ENCODE measurements at regions not wholly inside any gene's neighbourhood (a gene's known extent, or its start where the extent isn't known, plus 50 kb on each side); places are given as distances from the start of the nearest gene placed in this dataset.

DNA sequence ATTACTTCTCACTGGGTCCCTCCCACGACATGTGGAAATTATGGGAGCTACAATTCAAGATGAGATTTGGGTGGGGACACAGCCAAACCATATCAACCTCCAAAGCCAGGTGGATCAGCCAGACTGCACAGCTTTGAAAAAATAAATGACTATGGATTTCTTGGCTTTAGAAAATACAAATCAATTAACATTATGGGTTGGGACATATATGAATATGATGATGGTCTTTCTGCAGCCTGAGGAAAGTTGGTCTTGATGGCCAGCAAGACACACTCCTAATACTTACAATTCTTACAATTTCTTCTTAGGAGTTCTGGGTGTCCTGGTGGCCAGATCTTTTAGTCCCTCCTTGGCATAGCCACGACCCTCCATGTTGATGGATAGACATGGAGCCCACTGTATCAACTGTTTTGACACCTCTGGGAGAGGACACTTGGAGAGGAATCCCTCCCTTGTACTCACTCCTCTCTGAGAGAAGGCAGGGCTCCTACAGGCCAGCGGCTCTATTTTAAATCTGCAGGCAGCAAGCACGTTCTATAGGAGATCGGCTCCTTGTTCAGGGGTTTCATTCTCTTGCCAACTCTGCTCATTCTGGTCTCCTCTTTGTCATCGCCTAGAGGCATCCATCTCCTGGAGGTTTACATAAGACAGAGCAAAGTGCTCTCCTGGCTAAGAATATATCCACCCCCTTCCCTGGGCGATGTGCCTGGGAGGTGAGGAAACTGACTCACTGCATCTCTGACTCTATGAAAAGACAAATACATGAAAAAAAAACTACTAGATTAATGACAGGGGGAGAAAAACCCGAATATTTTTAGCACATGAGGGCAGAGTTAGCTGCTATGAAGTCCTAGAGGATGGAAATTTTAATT lies 145.9 kb downstream of the CARTPT start:
- H3K36me3 ChIP-seq = no peaks in the 10 kb centered on the region
- no peak for ATAC-seq (ENCODE audit: insufficient number of reproducible peaks, low FRiP score, low read depth)
- H3K4me3 ChIP-seq = no peak overlapping the region
- peak overlapping the region; percentile 12 to 29 for H3K27ac ChIP-seq
- peak; percentile 50 for DNase-seq (ENCODE audit: low spot score)
- H3K27me3 ChIP-seq (replicated peaks; ENCODE audit: insufficient read depth) = no peaks in the 10 kb centered on the region
- TF ChIP-seq, protein P1, sequence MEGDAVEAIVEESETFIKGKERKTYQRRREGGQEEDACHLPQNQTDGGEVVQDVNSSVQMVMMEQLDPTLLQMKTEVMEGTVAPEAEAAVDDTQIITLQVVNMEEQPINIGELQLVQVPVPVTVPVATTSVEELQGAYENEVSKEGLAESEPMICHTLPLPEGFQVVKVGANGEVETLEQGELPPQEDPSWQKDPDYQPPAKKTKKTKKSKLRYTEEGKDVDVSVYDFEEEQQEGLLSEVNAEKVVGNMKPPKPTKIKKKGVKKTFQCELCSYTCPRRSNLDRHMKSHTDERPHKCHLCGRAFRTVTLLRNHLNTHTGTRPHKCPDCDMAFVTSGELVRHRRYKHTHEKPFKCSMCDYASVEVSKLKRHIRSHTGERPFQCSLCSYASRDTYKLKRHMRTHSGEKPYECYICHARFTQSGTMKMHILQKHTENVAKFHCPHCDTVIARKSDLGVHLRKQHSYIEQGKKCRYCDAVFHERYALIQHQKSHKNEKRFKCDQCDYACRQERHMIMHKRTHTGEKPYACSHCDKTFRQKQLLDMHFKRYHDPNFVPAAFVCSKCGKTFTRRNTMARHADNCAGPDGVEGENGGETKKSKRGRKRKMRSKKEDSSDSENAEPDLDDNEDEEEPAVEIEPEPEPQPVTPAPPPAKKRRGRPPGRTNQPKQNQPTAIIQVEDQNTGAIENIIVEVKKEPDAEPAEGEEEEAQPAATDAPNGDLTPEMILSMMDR (IDR thresholded peaks at IDR 0.05) = no peak
- peaks cover 13 to 17% of the 10 kb centered on the region in 2 donors for H3K4me1 ChIP-seq (ENCODE audit: control insufficient read depth in 1 of 2, low read depth in 2 of 2)
- no peaks in the 10 kb centered on the region for H3K9me3 ChIP-seq

DNA sequence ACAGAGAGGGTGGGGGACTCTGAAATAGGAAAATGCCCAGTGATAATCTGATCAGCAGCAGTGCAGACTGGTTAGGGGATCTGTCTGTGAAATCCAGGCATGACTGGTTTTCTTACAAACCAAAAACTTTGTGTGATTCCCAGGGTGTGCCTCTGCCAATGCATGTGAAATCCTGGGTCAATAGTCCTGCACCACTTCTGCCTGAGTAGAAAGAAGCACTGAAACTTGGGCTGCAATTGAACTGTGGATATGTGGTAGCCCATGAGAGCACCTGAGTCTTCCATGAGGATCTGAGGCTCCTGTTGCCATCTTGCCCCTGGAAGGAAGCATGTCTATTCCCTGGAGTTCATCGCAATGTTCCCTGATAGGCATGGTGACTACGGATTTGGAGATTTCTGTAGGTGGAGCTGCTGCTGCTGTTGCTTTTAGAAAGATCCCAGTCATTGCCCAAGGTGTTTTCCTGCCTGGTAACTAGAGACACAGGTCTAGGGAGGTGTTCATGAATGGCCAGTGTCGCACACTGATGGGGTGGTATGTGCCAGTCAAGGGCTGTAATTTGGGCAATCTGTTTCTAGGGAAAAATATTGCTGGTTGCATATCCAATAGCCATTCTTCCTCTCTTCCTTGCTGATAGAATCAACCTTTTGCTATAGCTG lies 146.7 kb downstream of the CARTPT start:
- H3K27ac ChIP-seq = peak overlapping the region in 1 of 2 donors; percentile 12
- peaks cover 13 to 17% of the 10 kb centered on the region in 2 donors for H3K4me1 ChIP-seq (ENCODE audit: control insufficient read depth in 1 of 2, low read depth in 2 of 2)
- DNase-seq (ENCODE audit: low spot score) (no peak), ATAC-seq (ENCODE audit: insufficient number of reproducible peaks, low FRiP score, low read depth) (no peak)
- H3K36me3 ChIP-seq = no peaks in the 10 kb centered on the region
- TF ChIP-seq, protein P1 (IDR thresholded peaks at IDR 0.05) = no peak
- no peaks in the 10 kb centered on the region for H3K27me3 ChIP-seq (replicated peaks; ENCODE audit: insufficient read depth)
- H3K9me3 ChIP-seq = no peaks in the 10 kb centered on the region
- H3K4me3 ChIP-seq = no peak overlapping the region

DNA sequence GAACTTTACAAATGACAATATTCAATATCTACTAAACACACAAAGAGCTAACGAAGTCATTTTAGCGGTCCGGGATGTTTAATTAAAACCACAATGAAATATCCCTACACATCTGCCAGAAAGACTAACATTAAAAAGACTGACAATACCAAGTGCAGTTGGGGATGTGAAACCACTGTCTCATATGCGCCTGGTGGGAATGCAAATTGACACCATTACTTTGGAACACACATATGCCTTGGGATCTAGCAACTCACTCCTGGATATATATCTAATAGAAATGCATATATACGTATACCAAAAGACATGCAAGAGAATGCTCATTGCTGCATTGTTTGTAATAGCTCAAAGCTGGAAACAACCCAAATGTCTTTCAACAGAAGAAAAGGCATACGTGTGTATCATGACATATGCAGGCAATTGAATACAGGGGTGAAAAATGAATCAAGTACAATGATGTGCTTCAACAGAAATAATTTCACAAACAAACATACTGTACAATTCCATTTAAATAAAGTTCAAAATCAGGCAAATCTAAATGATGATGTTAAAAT lies 153.3 kb downstream of the CARTPT start:
- H3K9me3 ChIP-seq = no peaks in the 10 kb centered on the region
- H3K4me3 ChIP-seq = no peak overlapping the region
- TF ChIP-seq, protein P1 (IDR thresholded peaks at IDR 0.05) = no peak
- no peaks in the 10 kb centered on the region for H3K36me3 ChIP-seq
- H3K4me1 ChIP-seq (ENCODE audit: control insufficient read depth in 1 of 2, low read depth in 2 of 2) = peaks cover 3 to 8% of the 10 kb centered on the region in 2 donors
- H3K27ac ChIP-seq = no peak overlapping the region
- no peak for DNase-seq (ENCODE audit: low spot score)
- H3K27me3 ChIP-seq (replicated peaks; ENCODE audit: insufficient read depth) = no peaks in the 10 kb centered on the region
- ATAC-seq (ENCODE audit: insufficient number of reproducible peaks, low FRiP score, low read depth) = no peak

DNA sequence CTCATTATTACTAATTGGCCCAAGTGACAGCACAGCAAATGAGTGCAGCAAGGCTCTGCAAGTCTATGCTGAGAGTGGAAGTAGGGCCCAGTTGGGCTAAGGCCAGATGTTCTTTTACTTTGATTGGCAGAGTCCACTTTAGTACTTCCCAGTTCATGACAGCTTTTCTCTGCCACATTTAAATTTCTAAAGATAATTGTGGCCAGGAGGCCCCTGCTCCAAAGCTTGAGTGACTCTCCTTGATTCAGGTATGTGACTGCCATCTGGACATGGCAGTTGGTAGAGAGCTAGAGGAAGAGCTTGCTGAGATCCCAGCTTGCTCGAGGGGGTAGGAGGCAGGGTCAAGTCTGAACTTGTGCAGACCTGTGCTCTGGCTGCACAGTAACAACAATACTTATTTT lies 154.1 kb downstream of the CARTPT start:
- Histone ChIP-seq H3K27ac (no peak overlapping the region), H3K9me3 (no peaks in the 10 kb centered on the region), H3K4me3 (no peak overlapping the region), H3K27me3 (replicated peaks; ENCODE audit: insufficient read depth) (no peaks in the 10 kb centered on the region), H3K4me1 (ENCODE audit: control insufficient read depth in 1 of 2, low read depth in 2 of 2) (peaks cover 3 to 8% of the 10 kb centered on the region in 2 donors), H3K36me3 (no peaks in the 10 kb centered on the region)
- TF ChIP-seq, protein P1 (IDR thresholded peaks at IDR 0.05) = no peak
- DNase-seq (ENCODE audit: low spot score) (no peak), ATAC-seq (ENCODE audit: insufficient number of reproducible peaks, low FRiP score, low read depth) (no peak)

DNA sequence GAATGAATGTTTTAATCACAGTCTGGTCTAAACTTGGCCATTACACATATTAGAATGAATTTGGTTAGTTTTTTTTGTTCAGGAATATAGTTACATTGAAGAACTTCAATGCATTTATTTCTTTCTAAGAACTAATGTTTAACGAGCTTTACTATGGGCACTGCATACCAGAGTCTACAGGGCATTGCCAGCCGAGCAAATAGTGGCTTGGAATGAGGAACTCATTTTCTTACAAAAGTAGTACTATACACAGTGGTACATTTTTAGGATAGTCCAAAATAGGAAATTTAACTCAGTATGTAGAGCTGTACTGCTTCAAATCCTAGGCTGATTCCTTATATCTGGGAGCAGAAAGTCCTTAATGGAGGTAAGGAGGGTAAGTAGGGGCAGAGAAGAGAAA lies 155.4 kb downstream of the CARTPT start:
- Histone ChIP-seq H3K4me1 (ENCODE audit: control insufficient read depth in 1 of 2, low read depth in 2 of 2) (peaks cover 3 to 8% of the 10 kb centered on the region in 2 donors), H3K36me3 (no peaks in the 10 kb centered on the region), H3K9me3 (no peaks in the 10 kb centered on the region), H3K27ac (peak overlapping the region; percentile 3 to 49), H3K4me3 (no peak overlapping the region), H3K27me3 (replicated peaks; ENCODE audit: insufficient read depth) (no peaks in the 10 kb centered on the region)
- DNase-seq (ENCODE audit: low spot score) = no peak
- TF ChIP-seq, protein P1 (IDR thresholded peaks at IDR 0.05) = no peak
- no peak for ATAC-seq (ENCODE audit: insufficient number of reproducible peaks, low FRiP score, low read depth)
